Fibroblast of skin of back (primary cell): ENCODE measurements at regions not wholly inside any gene's neighbourhood (a gene's known extent, or its start where the extent isn't known, plus 50 kb on each side); places are given as distances from the start of the nearest gene placed in this dataset.

ENCODE experiments used
- DNase-seq: peaks from one replicate; pipeline ENCODE4 v3.0.0-alpha.2; 2013

- DNase-seq, result no peak
Measured at GRCh38 chr18:55119434-55119833, 160.2 kb upstream of the CCDC68 start.

GRCh38 chr18:55119016-55119415, 159.8 kb upstream of the CCDC68 start:
- no peak for DNase-seq

DNA sequence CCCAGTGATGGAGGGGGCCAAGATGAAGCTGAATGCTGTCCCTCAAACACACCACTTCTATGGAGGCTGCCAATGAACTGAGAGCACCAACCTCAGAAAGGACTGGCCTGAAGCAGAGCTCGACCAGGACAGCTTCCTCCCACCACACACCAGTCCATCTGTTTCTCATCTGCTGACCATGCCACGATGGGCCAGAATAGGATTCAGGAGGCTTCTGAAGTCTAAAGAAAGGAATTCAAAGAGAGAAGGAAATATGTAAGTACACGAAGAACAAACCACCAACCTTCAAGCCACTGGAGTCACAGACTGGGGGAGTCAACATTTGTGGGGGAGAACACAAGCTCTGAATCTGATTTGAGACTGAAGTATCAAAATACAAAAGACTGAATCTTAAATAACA, 157.6 kb upstream of the CCDC68 start:
- no peak for DNase-seq

GRCh38 chr18:55115606-55116005, 156.3 kb upstream of the CCDC68 start:
- no peak for DNase-seq

- no peak for DNase-seq
Measured at GRCh38 chr18:55114876-55115275, 155.6 kb upstream of the CCDC68 start.

DNA sequence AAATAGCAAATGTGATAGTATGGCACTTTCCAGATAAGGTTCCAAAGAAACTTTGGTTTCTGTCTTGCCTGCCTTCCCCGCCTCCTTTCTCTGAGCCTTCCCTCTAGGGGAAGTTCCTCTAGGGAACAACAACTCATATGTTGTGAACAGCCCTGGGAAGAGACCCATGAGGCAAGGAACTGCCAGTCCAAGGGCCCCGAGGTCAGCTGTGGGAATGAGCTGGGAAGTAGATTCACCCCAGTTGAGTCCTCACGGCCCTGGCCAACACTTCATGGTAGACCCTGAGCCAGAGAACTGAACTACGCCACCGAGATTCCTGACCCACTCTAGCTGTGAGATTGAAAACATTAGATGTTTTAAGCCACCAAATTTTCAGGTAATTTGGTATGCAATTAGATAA, 154.5 kb upstream of the CCDC68 start:
- DNase-seq, result no peak

DNA sequence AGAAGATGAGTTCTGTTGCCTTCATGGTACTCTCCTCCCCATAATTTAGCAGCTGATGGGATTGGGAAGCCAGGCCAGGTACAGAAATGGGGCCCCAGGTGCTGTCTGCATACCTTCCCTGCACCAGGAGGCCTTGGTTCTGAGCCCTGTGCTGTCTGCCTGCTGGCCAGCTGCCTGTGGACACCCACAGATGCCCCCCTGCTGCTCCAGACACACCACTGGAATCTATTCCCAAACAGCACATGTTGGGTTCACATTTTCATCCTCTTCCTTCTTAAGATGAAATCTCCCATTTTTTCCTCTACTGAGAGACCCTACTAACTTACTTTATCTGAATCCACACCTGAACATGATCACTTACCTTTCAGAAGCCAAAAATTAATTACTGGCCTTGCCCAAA, 152.0 kb upstream of the CCDC68 start:
- DNase-seq, result no peak

GRCh38 chr18:55110436-55110835, 151.2 kb upstream of the CCDC68 start:
- peak; percentile 27 for DNase-seq

DNA sequence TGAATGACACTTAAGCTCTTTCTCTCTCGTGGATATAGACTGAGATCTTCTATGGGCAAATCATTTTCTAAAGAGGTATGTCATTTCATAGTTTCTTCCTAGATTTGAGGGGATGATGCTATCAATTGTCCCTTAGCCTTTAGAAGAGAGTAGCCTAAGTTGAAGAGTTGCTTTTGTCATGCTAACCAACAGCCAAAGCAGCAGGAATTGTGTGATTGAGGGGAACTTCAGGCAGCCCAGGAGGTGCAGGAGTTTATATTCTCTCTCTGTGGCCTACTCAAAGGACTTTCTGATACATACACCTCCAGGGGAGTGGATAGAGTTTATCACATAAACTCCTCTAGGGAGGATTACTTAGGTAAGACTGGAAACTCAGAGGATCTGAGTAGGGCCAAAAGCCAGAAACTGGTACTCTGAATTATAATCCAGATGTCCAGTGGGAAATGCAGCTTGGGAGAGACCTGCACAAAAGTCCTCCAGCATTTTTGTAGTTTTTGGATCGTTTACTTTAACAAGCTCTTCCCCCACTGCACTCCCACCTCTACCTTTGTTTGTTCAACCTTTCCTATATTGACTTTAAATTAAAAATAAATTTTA, 150.7 kb upstream of the CCDC68 start:
- DNase-seq, result no peak

DNA sequence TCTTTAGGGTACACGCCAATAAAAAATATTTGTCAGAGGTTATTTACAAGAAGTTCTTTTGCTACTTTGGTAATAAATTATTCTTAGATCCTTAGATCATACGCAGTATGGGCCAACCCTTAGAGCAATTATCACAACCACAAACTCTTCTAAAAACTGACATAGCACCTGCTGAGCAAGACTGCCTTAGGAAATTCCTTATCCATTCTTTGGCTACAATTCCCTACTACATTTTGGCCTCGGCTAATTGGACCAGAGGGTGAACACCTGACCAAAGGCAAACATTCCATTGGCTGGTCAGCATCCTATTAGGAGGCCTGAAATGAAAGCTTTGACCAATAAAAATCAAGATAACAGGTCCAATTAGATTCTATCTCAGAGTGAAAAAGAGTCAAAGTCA, 147.6 kb upstream of the CCDC68 start:
- no peak for DNase-seq

DNA sequence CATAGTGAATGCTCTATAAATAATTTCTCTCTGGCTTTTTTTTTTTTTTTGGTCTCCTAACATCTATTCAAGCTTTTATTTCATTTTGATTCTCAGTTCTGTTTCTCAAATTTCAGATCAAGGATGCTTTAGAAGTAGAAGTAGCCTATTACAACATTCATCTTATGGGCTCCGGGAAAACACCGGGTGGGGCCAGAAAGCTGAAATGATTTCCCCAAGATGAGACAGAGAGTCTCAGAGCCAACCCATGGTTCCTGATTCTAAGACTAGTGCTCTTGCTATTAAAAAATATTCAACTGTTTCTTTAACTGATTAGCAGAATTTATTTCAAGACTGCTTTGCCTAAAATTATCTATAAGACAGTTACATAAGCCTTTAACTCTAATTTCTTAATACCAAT, 147.2 kb upstream of the CCDC68 start:
- no peak for DNase-seq

GRCh38 chr18:55105873-55106272, 146.6 kb upstream of the CCDC68 start:
- DNase-seq, result no peak

- DNase-seq, result no peak
Measured at GRCh38 chr18:55102958-55103456, 143.7 kb upstream of the CCDC68 start.

GRCh38 chr18:55102501-55102900, 143.2 kb upstream of the CCDC68 start:
- DNase-seq, result no peak

DNA sequence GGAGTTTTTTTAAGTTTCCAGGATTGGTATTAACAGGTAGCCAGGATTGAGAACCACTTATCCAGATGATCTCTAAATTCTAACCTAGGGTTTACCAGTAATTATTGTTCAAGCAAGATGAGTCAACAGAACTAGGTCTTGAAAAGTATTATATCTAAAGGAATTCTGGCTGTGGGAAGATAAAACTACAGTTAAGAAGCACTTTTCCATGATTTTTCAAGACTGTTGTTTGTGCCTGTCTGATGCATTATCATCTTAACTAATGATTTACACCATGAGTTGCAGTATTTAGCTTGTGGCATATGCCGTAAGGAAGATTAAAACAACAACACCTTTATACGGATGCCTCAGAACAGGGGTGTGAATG, 142.2 kb upstream of the CCDC68 start:
- DNase-seq, result no peak

- peak; percentile 69 for DNase-seq
Measured at GRCh38 chr18:55100817-55101457, 141.7 kb upstream of the CCDC68 start.

GRCh38 chr18:55097456-55098170, 138.4 kb upstream of the CCDC68 start:
- DNase-seq, result peak; percentile 34

DNA sequence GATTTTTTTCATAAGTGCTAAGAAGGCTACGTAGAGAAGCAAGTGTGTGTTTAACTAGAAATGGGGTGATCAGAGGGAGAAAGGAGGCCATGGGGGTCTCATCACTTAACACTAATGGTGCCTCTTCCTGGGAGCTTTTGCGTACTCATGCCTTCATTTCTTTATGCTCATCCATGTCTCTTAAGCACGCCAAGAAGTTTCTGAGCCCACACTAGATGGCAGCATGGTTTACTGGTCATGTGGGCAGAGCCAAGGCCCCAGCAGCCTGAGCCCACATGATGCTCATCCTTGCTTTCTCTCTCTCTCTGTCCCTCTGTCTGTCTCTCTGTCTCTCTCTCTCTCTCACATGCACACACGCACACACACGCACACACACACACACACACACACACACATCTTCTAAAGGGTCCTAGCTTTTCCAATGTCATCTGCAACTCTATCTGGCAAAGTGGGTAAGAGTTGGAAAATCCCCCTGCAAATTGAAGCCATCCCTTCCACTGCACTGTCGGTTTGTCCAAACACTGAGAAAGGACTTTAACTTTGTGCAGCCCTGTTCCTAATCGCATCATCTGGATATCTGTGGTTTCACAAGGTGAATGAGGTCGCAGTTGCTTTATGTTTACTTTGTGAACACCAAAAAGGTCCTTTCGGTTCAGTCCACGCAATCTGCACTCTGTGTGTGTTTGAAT, 137.1 kb upstream of the CCDC68 start:
- DNase-seq, result peak; percentile 72

DNA sequence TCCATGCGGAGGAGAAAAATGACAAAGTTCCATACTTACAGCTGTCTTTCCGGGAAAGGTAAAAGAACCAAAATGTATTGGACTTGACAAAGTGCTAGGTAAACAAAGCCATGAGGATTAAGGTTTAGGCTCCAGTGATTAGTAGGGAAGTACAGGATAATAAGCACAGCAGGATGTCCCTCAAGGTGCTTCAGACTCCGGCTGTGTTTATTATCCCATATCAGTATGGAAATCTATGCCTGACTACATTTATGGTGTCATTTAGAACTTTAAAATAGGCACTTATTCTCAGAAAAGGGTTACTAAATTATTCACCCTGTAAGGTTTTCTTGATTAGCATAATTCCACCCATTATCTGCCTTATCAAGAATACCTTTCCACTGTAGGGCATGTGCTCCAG, 136.3 kb upstream of the CCDC68 start:
- no peak for DNase-seq

DNA sequence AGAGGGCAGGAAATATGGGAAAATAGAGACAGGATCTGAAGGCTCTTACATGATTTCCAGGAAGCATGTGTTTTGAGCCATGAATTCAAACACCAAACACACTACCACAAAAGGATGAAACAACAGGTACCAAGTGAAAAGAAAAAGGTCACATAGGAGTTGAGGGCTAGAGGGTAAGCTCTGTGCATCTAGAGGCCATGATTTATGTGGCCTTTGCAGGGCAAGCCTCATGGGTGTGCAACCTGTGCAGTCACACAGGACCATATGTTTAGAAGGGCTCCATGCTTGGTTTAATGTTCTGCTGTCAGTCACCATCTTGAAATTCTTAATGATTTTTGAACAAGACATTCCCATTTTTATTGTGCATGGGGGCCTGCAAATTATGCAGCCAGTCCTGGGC, 134.5 kb upstream of the CCDC68 start:
- no peak for DNase-seq

GRCh38 chr18:55093295-55093694, 134.0 kb upstream of the CCDC68 start:
- DNase-seq, result no peak

DNA sequence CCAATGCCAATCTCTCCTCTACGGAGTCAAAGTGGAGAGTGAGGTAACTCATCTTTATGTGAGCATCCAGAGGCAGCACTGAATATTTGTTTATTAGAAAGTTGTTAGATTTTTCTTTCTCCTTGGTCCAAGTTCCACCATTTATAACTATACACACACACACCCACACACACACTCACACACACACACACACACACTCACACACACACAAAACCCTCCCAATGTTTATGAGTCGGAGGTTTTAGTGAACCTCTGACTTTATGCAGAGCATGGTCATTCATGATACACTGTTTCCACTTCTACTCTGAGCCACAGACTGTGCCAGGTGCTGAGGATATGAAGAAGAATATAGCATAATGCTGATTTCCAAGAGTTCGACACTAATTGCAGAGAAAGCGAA, 132.9 kb upstream of the CCDC68 start:
- no peak for DNase-seq

DNA sequence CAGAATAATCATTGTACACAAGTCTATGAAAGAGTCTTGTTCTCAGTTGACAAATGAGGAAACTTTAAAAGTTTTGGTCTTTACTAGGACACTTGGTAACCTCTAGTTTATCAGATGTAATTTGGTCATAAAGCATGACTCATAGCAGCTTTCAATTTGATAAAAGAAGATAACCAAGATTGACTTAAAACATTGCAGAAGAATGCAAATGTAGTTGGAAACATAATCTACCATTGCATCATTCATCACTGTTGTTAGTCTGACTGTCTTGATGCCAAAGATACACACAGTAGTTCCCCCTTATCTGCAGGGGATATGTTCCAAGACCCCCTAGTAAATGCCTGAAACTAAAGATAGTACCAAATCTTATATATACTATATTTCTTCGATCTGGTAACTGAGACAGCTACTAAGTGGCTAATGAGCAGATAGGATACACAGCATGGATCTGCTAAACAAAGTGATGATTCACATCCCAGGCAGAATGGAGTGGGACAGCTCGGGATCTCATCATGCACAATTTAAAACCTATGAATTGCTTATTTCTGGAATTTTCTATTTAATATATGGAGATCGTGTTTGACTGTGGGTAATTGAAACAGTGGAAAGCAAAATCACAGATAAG, 131.4 kb upstream of the CCDC68 start:
- no peak for DNase-seq
